ENCODE measurements at regions not wholly inside any gene's neighbourhood (a gene's known extent, or its start where the extent isn't known, plus 50 kb on each side); places are given as distances from the start of the nearest gene placed in this dataset.
"Not testable (repeated sequence)": the region's sequence is repeated elsewhere in the genome, so short reads cannot be mapped to it uniquely, and the experiment has no call there.

DNA sequence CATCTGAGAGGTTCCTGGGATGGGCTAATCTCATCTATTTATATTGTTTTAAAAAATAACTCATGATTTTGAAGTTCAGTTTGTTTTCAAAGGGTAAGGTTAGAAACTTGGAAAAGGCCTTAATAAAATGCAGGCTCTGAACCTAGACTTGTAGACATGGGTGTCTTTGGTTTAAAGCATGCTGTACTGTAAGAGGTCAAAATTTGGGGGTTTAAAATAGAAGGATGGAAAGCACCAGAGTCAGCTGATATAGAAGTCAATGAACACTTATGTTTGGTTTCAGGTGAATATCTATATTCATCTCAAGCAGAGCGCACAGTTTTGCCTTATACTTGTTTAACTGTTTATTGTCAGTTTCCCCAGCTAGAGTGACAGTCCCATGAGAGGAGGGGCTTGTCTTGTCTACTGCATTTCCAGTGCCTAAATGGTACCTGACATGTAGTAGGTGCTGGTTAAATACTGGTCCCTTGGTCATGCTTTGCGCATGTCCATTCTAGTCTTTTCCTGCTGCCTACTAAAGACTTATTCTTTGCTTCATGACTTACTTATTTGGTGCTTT lies 112.3 kb upstream of the DTNBP1 start:
- no peak for DNase-seq (ENCODE audit: low spot score)

DNA sequence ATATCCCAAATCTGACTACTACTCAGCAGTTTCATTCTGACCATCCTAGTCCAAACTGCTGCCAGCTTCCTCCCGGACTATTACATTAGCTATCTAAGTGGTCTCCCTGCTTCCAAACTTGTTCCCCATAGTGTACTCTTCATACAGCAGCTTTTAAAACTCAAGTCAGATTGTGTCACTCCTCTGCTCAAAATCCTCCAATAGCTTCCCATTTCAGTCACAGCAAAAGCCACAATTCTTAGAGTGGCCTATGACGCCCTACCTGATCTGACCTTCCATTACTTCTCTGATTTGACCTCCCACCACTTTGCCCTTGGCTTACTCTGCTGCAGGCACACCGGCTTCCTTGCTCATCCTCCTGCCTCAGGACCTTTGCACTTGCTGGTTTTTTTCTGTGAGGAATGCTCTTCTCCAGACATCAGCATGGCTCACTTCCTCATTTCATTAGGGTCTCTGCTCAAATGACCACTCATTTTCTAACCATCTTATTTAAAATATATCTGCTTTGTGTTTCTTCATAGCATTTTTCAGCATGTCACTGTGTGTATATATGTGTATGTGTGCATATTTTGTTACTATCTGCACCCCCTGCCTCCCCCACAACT lies 111.1 kb upstream of the DTNBP1 start:
- DNase-seq (ENCODE audit: low spot score) = no peak

DNA sequence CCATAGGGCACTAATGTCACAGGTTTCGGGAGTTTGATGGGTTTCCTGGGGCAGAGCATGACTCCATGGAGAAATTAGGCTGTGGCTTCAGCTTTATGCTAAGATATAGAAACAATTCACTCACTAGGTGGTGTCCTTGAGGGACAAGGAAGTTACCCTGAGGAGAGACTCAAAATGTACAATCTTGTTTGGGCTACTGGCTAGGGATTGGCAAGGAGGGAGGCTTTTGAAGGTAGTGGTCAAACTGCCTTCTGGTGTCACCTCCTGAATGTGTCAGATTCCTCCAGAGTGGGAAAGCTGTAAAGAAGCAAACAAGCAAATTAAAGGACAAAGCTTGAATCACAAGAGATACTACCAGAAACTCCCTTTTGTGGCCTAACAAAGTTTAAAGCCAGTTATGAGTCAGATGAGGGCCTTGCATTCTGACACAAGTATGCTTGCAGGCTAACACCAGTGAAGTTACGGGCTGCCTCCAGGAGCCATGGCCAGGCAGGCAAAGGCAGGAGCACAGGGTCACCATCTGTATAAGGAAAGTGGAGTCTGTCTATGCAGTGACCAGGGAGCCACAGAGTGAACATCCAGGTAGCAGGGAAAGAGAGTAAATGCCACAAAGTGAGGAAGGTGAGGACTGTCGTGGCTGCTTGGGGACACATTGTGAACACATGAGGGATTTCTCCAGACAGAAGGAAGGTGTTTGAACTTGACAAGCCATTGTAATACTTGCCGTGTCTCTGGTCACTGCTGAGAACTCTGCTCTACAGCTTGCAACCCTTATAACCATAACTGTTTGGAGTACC lies 107.7 kb upstream of the DTNBP1 start:
- DNase-seq (ENCODE audit: low spot score) = no peak

DNA sequence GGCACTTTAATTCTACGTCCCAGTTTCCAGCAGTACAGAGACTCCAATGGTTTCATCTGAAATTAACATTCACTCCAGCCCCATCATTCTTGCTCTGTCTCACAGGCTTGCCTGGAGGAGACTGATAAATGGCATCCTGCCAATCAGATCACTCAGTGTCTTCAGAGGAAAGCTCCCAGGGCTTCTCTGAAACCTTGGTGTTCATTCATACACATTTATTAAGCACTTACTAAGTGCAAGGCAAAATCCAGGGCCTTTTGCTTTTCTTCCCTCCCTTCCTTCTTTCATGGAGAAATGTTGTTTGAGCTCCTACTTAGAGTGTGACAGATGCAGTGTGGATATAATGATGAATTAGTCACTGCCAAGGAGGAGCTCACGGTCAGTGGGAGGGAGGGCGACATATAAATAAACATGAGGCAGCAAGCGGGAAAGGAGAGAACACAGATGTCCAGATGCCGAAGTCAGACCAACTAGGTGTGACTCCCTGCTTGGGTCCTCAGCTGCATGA lies 106.7 kb upstream of the DTNBP1 start:
- no peak for DNase-seq (ENCODE audit: low spot score)

DNA sequence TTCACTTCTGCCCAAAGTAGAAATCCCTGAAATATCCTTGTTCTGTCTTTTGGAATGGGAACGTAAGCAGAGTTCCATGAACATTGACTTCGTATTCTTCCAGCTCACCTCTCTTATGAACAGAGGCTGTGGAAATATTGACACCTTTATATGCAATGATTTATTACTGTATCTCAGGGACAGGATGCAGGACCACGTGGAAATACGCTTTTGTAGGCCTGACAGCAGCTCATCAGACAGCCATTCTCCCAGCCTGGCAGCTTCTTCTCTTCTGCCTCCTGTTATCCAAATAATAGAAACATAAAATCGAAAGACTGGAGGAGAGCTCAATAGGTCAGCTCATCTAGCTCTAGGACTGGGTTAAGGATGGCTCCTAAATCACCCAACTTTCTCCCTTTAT lies 106.2 kb upstream of the DTNBP1 start:
- DNase-seq (ENCODE audit: low spot score) = no peak

DNA sequence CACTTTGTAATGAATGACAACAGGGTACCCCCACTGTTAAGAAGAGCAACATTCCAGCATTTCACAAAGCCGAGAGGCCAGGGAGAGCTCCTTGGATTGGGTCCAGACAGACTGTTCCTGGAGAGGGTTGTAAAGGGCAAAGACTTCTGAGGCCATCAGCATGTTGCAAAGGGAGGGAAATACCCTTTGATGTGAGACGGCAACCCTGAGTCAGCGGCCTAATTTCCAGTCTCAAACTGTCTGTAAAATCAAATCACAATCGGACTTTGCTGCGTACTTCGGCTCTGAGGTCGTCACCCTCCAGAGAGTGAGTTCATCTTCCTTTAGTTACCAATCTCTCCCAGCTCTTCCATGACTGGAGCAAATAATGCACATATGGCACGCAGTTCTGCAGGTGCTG lies 101.0 kb upstream of the DTNBP1 start:
- no peak for DNase-seq (ENCODE audit: low spot score)

DNA sequence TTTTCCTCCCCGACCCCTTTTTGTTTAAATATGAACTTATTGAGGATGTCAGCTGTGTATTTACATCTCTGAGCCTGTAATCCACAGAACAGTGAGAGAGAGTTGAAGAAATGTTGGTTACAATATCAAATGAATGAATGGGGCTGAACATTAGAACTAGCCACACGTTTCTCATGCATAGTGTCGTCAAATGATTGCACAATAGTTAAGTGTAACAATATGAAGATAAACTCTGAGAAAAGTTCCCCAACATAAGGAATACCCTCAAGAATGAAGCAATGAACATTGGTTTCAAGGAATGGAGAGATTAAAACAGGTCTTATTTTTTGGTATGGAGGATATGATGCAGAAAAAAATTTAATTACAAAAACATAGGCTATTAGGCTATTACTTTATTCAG lies 100.5 kb upstream of the DTNBP1 start:
- DNase-seq (ENCODE audit: low spot score) = no peak

DNA sequence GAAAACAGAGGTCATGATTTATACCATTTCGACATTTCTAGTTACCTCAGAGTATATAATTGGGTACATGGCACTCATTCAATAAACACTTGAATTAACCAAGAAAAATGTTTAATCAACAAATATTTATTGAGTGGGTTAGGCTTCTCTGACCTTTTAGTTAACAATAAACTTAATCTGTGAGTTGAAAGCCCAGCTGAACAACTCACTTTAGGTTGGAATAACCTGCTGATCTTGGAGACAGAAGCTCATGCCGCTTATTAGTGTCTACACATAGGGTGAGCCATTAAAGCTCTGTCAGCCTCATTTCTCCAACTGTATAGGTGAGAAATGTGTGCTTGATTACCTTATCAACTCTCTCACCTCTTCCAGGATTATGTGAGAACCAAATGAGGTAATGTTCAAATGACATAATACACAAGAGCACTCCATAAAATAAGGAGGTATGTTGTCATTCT lies 98.2 kb upstream of the DTNBP1 start:
- no peak for DNase-seq (ENCODE audit: low spot score)

DNA sequence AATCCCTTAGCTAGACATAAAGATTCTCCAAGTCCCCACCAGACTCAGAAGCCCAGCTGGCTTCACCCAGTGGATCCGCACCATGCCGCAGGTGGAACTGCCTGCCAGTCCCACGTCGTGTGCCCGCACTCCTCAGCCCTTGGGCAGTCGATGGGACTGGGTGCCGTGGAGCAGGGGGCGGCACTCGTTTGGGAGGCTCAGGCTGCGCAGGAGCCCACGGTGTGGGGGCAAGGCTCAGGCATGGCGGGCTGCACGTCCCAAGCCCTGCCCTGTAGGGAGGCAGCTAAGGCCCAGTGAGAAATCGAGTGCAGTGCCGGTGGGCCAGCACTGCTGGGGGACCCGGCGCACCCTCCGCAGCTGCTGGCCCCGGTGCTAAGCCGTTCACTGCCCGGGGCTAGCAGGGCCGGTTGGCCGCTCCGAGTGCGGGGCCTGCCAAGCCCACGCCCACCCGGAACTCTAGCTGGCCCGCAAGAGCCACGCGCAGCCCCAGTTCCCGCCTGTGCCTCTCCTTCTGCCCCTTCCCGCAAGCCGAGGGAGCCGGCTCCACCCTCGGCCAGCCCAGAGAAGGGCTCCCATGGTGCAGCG lies 95.9 kb upstream of the DTNBP1 start:
- no peak for DNase-seq (ENCODE audit: low spot score)

DNA sequence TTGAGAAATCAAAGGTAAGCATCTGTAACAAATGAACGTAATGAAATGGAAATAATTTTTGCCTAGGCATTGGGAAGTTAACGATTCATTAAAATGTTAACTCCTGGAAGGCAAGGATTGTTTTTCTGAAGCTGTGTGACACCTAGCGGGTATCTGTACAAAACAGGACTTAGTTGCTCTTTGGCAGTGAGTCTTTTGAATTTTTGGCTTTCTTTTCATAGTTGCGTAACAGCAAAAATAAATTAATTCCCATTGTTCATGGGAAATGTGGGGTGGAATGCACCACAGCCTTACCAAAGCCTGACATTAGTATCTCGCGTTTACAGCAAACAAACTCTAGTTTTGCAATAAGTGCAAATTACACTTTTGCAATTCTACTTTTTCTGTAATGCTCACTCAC lies 92.7 kb upstream of the DTNBP1 start:
- no peak for DNase-seq (ENCODE audit: low spot score)

DNA sequence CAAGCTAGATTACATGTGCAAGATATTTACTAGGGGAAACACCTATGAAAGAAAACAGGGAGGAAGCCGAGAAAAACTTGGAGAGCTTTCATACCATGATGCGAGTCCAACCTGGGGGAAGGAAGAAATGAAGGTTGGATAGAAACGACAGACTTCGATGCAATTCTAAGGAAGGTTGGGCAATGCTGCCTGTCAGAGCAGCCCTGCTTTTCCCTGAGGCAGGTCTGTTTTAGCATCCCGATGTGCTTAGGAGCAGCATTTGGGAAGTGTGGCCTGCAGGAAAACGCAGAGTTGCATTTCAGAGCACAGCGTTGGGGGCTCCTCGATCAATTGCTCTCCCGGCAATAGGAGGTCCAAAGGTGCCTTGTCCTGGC lies 91.9 kb upstream of the DTNBP1 start:
- DNase-seq (ENCODE audit: low spot score) = no peak

DNA sequence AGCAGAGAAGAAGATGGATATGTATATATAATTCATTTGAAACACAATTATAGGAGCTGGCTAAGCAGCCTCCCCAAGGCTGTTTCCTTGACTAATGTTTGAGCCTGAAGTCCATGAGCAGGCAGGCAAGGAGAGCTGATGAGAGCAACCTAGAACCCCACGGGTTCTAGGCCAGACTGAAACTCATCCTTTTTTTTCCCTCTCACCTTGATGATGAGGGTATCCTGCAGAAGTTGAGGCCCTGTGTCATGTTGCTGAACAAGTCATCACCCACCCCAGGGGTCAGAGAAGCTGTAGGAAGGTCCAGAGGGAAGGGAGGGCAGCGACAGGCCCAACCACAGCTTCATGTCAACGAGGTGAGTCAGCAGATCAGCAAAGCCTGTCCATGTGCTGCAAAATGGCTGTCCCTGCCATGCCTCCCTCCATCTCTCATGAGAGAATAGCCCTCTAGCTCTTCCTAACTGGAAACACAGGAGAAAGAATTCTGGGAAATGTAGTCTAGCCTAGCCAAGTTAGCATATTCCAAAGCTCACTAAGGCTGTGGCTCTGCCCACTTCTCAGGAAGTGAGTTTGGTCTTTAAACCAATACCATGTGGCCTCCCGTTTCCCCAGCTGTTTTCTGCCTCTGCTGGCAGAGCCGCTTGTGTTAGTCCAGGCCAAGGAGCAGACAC lies 91.3 kb upstream of the DTNBP1 start:
- DNase-seq (ENCODE audit: low spot score) = no peak

DNA sequence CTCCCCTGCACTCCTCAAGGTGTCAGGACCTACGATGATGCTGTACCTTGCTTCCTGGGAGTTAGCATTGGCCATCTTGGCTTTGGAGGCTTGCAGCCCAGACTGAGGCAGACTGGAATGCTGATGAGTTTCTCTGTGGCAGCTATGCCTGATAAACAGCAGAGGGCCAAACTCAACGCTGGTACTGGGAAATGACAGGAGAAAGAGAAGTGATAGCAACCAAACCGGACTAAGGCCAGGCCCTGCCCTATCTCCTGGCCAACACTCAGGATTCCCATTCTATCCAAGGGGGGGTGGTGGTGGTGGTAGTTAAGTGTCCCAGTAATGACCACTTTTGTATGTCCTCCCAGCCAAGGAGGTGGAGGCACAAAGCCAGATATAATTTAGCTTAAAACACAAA lies 90.0 kb upstream of the DTNBP1 start:
- DNase-seq (ENCODE audit: low spot score) = peak; percentile 11

DNA sequence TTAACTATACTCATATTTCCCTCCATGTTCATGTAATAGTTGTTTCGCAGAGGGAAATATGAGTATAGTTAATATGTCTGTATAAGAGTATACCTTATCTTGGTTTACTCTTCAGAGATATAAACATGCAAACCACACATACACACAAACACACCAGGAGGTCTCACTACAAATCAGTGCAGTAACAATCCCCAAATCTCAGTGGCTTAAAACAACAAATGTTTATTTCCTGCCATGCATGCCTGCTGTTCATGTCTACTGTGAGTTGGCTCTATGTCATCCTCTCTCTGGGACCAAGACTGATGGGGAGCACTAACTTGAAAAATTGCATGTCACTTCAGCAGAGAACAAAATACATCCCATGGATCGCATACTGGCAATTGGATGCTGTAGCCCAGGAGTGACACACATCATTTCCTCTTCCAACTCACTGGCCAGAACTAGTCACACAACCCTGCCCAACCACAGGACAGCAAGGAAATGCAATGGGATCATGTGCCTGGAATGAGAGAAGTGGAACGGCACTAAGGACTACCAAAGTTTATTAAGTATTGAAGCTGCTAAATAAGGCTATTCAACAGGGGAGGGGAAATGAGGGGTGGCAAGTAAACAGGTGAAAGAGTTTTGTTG lies 89.0 kb upstream of the DTNBP1 start:
- DNase-seq (ENCODE audit: low spot score) = no peak

DNA sequence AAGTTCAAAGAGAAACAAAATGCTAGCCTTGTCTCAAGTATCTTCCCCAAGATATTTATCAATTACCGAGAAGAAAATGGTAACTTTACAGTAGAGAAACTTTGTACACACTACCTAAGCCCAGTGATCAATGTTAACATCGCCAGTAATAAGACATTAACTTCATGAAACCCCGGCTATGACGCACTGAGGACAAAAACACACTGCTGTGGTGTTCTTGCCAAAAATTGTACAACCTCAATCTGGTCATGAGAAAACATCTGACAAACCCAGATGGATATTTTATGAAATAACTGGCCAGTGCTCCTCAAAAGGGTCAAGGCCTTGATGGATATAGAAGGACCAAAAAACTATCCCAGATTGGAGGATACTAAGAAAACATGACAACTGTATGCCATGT lies 85.5 kb upstream of the DTNBP1 start:
- no peak for DNase-seq (ENCODE audit: low spot score)

DNA sequence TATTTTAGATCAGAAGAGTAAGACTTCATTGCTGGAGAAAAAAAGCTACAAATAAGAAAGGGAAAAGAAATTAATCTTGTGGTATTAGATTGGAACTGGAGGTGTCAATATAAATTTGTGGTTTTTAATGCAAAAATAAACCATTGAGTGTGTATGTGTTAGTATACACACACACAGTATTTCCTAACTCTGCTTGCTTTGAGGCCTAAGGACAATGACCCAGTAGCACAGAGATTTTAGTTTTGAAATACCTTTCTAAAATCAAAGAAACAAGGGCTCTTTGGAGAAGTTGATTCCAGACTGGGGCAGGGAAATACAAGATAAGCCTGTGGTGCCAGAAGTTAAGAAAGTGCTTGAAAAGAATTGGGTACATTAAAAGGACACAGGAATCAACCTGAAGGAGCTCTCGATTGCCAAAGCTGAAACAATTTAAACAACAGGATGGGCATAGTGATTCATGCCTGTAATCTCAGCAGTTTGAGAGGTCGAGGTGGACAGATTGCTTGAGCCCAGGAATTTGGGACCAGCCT lies 84.6 kb upstream of the DTNBP1 start:
- DNase-seq (ENCODE audit: low spot score) = no peak

DNA sequence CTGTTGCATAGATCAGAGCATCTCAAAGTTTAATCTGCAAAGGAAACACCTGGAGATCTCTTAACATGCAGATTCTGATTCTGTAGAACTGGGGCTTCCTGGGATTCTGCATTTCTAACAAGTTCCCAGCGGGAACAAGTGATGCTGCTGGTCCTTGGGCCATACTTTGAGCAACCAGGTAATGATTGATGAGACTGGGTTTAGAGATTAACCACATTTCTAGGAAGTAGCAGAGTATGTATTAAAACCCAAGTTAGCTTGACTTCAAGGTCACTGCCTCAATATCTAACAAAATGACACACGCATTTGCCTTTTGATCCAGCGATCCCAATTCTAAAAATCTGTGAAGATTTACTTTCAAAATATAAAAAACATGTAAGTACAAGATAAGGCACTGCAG lies 83.0 kb upstream of the DTNBP1 start:
- no peak for DNase-seq (ENCODE audit: low spot score)

DNA sequence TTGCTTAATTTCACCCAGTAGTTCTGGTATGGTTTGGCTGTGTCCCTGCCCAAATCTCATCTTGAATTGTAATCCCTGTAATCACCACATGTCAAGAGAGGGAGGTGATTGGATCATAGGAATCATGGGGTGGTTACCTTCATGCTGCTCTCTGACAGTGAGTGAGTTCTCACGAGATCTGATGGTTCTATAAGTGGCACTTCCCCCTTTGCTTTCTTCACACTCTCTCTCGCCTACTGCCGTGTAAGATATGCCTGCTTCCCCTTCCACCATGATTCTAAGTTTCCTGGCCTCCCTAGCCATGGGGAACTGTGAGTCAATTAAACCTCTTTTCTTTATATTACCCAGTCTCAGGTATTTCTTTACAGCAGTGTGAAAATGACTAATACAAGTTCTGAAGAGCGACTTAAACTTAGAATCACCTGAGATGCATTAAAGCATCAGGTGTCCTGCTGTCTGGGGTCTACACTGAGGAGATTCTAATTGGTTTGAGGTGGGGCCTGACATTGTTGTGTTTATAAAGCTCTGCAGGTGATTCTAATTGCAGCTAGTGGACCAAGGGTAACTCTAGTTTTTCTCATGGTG lies 82.1 kb upstream of the DTNBP1 start:
- peak; percentile 4 for DNase-seq (ENCODE audit: low spot score)

DNA sequence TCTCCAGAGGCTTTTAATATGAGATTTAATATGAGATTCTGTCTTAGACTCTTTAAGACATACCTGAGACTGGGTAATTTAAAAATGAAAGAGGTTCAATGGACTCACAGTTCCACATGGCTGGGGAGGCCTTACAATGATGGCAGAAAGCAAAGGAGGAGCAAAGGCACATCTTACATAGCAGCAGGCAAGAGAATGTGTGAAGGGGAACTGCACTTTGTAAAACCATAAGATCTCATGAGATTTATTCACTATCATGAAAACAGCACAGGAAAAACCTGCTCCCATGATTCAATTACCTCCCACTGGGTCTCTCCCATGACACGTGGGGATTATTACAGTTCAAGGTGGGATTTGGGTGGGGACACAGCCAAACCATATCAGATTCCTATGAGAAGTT lies 79.2 kb upstream of the DTNBP1 start:
- not testable (repeated sequence) for DNase-seq (ENCODE audit: low spot score)

DNA sequence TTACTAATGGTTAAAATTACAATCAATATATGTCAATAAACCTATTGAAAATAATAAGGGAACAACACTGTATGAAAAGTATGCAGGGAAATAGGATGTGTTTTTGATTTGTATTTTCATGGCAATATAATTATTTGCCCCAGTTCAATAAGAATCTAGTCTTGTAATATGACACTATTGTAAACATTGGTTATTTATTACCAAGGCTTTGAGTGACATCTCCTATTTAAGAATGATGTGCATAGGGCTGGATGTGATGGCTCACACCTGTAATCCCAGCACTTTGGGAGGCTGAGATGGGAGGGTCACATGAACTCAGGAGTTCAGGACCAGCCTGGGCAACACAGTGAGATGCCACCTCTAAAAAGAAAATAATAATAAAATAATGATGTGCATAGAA lies 78.6 kb upstream of the DTNBP1 start:
- no peak for DNase-seq (ENCODE audit: low spot score)

DNA sequence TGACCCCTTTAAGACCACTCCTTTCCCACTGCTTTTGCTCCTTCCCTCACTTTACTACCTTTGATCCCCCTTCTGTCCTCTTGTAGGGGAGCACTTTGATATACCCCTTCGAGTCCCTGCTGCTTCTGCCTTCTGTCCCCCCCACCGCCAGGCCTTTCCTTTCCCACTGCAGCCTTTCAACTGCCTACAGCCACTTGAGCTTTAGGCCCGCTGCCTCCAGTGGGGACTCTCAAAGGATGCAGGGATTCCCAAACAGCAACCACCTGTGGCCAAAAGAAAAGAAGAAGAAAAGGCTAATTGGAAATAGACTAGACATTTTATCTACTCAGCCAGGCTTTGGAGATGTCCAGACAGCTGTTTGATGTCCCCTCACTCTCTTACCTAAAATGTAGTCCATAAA lies 77.0 kb upstream of the DTNBP1 start:
- no peak for DNase-seq (ENCODE audit: low spot score)
